NCI-H345 treated with DMSO at 0.1 percent for 48 hours (cell line): ENCODE measurements at regions not wholly inside any gene's neighbourhood (a gene's known extent, or its start where the extent isn't known, plus 50 kb on each side); places are given as distances from the start of the nearest gene placed in this dataset.
A peak's percentile ranks its signal among the peaks of the same experiment; 100 is the strongest.

ENCODE experiments used
- DNase-seq: peaks from one replicate; lab custom pipeline; 2025; ENCODE audit not compliant: unreplicated experiment; lab: John Stamatoyannopoulos, UW

- DNase-seq = no peak
Observed at GRCh38 chr2:8090748-8091700, 590.8 kb upstream of the ID2 start.

- peak; percentile 92 for DNase-seq
Observed at GRCh38 chr2:8094526-8094925, 587.3 kb upstream of the ID2 start.

GRCh38 chr2:8095978-8096377 lies 585.9 kb upstream of the ID2 start:
- DNase-seq = no peak

- no peak for DNase-seq
Observed at GRCh38 chr2:8096484-8096883, 585.4 kb upstream of the ID2 start.

- DNase-seq = no peak
Observed at GRCh38 chr2:8098476-8099266, 583.2 kb upstream of the ID2 start.

- no peak for DNase-seq
Observed at GRCh38 chr2:8099267-8099582, 582.6 kb upstream of the ID2 start.

GRCh38 chr2:8101614-8102277 lies 580.1 kb upstream of the ID2 start:
- DNase-seq = no peak

GRCh38 chr2:8102470-8102869 lies 579.4 kb upstream of the ID2 start:
- DNase-seq = no peak

GRCh38 chr2:8103085-8103708 lies 578.7 kb upstream of the ID2 start:
- no peak for DNase-seq

- DNase-seq = no peak
Observed at GRCh38 chr2:8107150-8107549, 574.7 kb upstream of the ID2 start.

- DNase-seq = no peak
Observed at GRCh38 chr2:8107621-8108378, 574.1 kb upstream of the ID2 start.

- no peak for DNase-seq
Observed at GRCh38 chr2:8110716-8111115, 571.1 kb upstream of the ID2 start.

- DNase-seq = no peak
Observed at GRCh38 chr2:8111193-8111592, 570.7 kb upstream of the ID2 start.

GRCh38 chr2:8115456-8115855 lies 566.4 kb upstream of the ID2 start:
- no peak for DNase-seq

GRCh38 chr2:8115966-8116365 lies 565.9 kb upstream of the ID2 start:
- DNase-seq = peak; percentile 19

- no peak for DNase-seq
Observed at GRCh38 chr2:8116661-8117060, 565.2 kb upstream of the ID2 start.

- no peak for DNase-seq
Observed at GRCh38 chr2:8118940-8119781, 562.7 kb upstream of the ID2 start.

GRCh38 chr2:8119782-8120505 lies 561.9 kb upstream of the ID2 start:
- no peak for DNase-seq

- no peak for DNase-seq
Observed at GRCh38 chr2:8120506-8120860, 561.4 kb upstream of the ID2 start.
